H1 (cell line): ENCODE measurements at regions not wholly inside any gene's neighbourhood (a gene's known extent, or its start where the extent isn't known, plus 50 kb on each side); places are given as distances from the start of the nearest gene placed in this dataset.

ENCODE experiments used
- ATF3 ChIP-seq: IDR thresholded peaks from 2 replicates; pipeline ENCODE4 v1.6.1; 2011; ENCODE audit warnings: low read depth, mild to moderate bottlenecking, low read length; ENCODE audit not compliant: insufficient read depth
- BCL11A ChIP-seq, 2 experiments: IDR thresholded peaks; one replicate each; pipeline ENCODE4 v1.6.1; 2011; ENCODE audit warnings: low read depth in 2 of 2, low read length in 2 of 2, mild to moderate bottlenecking in 2 of 2
- EZH2 ChIP-seq: fragments of 200-600 bp; sonication (generic); IDR thresholded peaks from 2 replicates; pipeline ENCODE4 v1.7.1; 2012; ENCODE audit warnings: low read depth, mild to moderate bottlenecking, moderate library complexity, low read length, inconsistent platforms; ENCODE audit not compliant: severe bottlenecking
- POLR2A ChIP-seq, 2 experiments: IDR thresholded peaks; 1 replicate in 1 of 2; 2 replicates in 1 of 2; pipeline ENCODE4 v1.6.1; 2011; ENCODE audit warnings: low read depth in 2 of 2, low read length in 2 of 2, mild to moderate bottlenecking in 2 of 2; ENCODE audit errors: control extremely low read depth in 1 of 2

GRCh38 chr10:91061608-91062007, 140.7 kb upstream of the ANKRD1 start (continued):
- TF ChIP-seq POLR2A (IDR thresholded peaks at IDR 0.05; ENCODE audit: control extremely low read depth in 1 of 2, low read depth in 2 of 2, low read length in 2 of 2) (no peak), EZH2 (no peak), BCL11A (IDR thresholded peaks at IDR 0.05; ENCODE audit: low read depth in 2 of 2, low read length in 2 of 2) (no peak), ATF3 (no peak)
